ENCODE measurements at regions not wholly inside any gene's neighbourhood (a gene's known extent, or its start where the extent isn't known, plus 50 kb on each side); places are given as distances from the start of the nearest gene placed in this dataset.

GRCh38 chr1:36715797-36716196 lies 233.1 kb upstream of the CSF3R start:
- FAIRE-seq: no peak

- FAIRE-seq: no peak
Observed at GRCh38 chr1:36714301-36714700, 231.6 kb upstream of the CSF3R start.

- FAIRE-seq: no peak
Observed at GRCh38 chr1:36711480-36711879, 228.8 kb upstream of the CSF3R start.

GRCh38 chr1:36710951-36711350 lies 228.2 kb upstream of the CSF3R start:
- FAIRE-seq: no peak

- no peak for FAIRE-seq
Observed at GRCh38 chr1:36709869-36710481, 227.3 kb upstream of the CSF3R start.

- no peak for FAIRE-seq
Observed at GRCh38 chr1:36708587-36708986, 225.9 kb upstream of the CSF3R start.

GRCh38 chr1:36707221-36707620 lies 224.5 kb upstream of the CSF3R start:
- FAIRE-seq: no peak

GRCh38 chr1:36706416-36706815 lies 223.7 kb upstream of the CSF3R start:
- no peak for FAIRE-seq

GRCh38 chr1:36705629-36706028 lies 222.9 kb upstream of the CSF3R start:
- FAIRE-seq: no peak

- no peak for FAIRE-seq
Observed at GRCh38 chr1:36703526-36704208, 221.0 kb upstream of the CSF3R start.

GRCh38 chr1:36702963-36703362 lies 220.2 kb upstream of the CSF3R start:
- no peak for FAIRE-seq

- no peak for FAIRE-seq
Observed at GRCh38 chr1:36699113-36699911, 216.6 kb upstream of the CSF3R start.

- no peak for FAIRE-seq
Observed at GRCh38 chr1:36697836-36698605, 215.3 kb upstream of the CSF3R start.

- FAIRE-seq: no peak
Observed at GRCh38 chr1:36696261-36696940, 213.7 kb upstream of the CSF3R start.

- no peak for FAIRE-seq
Observed at GRCh38 chr1:36693603-36694002, 210.9 kb upstream of the CSF3R start.

GRCh38 chr1:36693161-36693525 lies 210.4 kb upstream of the CSF3R start:
- no peak for FAIRE-seq

- no peak for FAIRE-seq
Observed at GRCh38 chr1:36692465-36693160, 209.9 kb upstream of the CSF3R start.

GRCh38 chr1:36691374-36691773 lies 208.7 kb upstream of the CSF3R start:
- FAIRE-seq: no peak

- no peak for FAIRE-seq
Observed at GRCh38 chr1:36689992-36690391, 207.3 kb upstream of the CSF3R start.

- no peak for FAIRE-seq
Observed at GRCh38 chr1:36687312-36687711, 204.6 kb upstream of the CSF3R start.

- FAIRE-seq: no peak
Observed at GRCh38 chr1:36675931-36676562, 193.3 kb upstream of the CSF3R start.

GRCh38 chr1:36675106-36675505 lies 192.4 kb upstream of the CSF3R start:
- no peak for FAIRE-seq
